ENCODE measurements at regions not wholly inside any gene's neighbourhood (a gene's known extent, or its start where the extent isn't known, plus 50 kb on each side); places are given as distances from the start of the nearest gene placed in this dataset.

GRCh38 chr11:122600290-122600689 lies 55.2 kb upstream of the UBASH3B start:
- TF ChIP-seq POLR2A (IDR thresholded peaks at IDR 0.05; ENCODE audit: control extremely low read depth in 1 of 2, low read depth in 2 of 2, low read length in 2 of 2) (no peak), CTCF (IDR thresholded peaks at IDR 0.05; ENCODE audit: control extremely low read depth in 1 of 3, insufficient read depth in 1 of 3, low read depth in 1 of 3, low read length in 3 of 3) (no peak), SRF (IDR thresholded peaks at IDR 0.05; ENCODE audit: low read depth, low read length) (no peak), YY1 (IDR thresholded peaks at IDR 0.05; ENCODE audit: low read depth, low read length) (no peak), ATF3 (IDR thresholded peaks at IDR 0.05; ENCODE audit: insufficient read depth, low read depth, low read length) (no peak), EZH2 (IDR thresholded peaks at IDR 0.05; ENCODE audit: low read depth, low read length, severe bottlenecking) (no peak)

Measured in H1 (cell line).